SK-N-SH (cell line): ENCODE measurements at regions not wholly inside any gene's neighbourhood (a gene's known extent, or its start where the extent isn't known, plus 50 kb on each side); places are given as distances from the start of the nearest gene placed in this dataset.

ENCODE experiments used
- CTCF ChIA-PET: fragments of 300-600, 350-600 bp; formaldehyde crosslinking; extraction: SDS; loops from one replicate; lab custom pipeline; 2021; lab: Yijun Ruan, JAX
- POLR2A ChIA-PET: fragments of 350-600 bp; sonication (Branson Sonifier 250); formaldehyde crosslinking; extraction: SDS; loops from one replicate; lab custom pipeline; 2020; ENCODE audit warnings: antibody characterized with exemption, inconsistent platforms; lab: Yijun Ruan, JAX
- DNase-seq: peaks from one replicate; pipeline ENCODE4 v3.0.0; 2012
- H2AFZ ChIP-seq: fragments of 200-600 bp; sonication (generic); 2 replicates; pipeline ENCODE4 v1.8.1; 2016; ENCODE audit warnings: antibody characterized with exemption, mild to moderate bottlenecking, low read depth
- H3F3A ChIP-seq: fragments of 200-600 bp; sonication (generic); replicated peaks from 2 replicates; pipeline ENCODE3; 2016; ENCODE audit warnings: antibody characterized with exemption, mild to moderate bottlenecking; ENCODE audit not compliant: insufficient read depth
- H3K27ac ChIP-seq, 2 experiments: fragments of 200-500 bp in 1 of 2; fragments of 200-600 bp in 1 of 2; sonication (Bioruptor generic) in 1 of 2; sonication (generic), shearing (Covaris generic) in 1 of 2; 2 replicates each; pipeline versions ENCODE4 v1.5.1 to v1.6.1; 2014 to 2016; ENCODE audit warnings: low read depth in 2 of 2, inconsistent platforms in 1 of 2, low read length in 1 of 2, mild to moderate bottlenecking in 1 of 2, mixed read lengths in 1 of 2
- H3K27me3 ChIP-seq: fragments of 200-600 bp; sonication (generic), shearing (Covaris generic); 2 replicates; pipeline ENCODE4 v1.6.1; 2016; ENCODE audit warnings: mixed run types; ENCODE audit not compliant: insufficient read depth
- H3K36me3 ChIP-seq, 2 experiments: fragments of 200-500 bp in 1 of 2; fragments of 200-600 bp in 1 of 2; sonication (Bioruptor generic) in 1 of 2; sonication (generic) in 1 of 2; replicated peaks in 1 of 2; 2 replicates each; pipeline versions ENCODE3 to v1.5.1; 2014 to 2016; ENCODE audit warnings: low read length in 1 of 2, mild to moderate bottlenecking in 1 of 2; ENCODE audit not compliant: insufficient read depth in 2 of 2, control insufficient read depth in 1 of 2
- H3K4me1 ChIP-seq, 2 experiments: fragments of 200-500 bp in 1 of 2; fragments of 200-600 bp in 1 of 2; sonication (Bioruptor generic) in 1 of 2; sonication (generic), shearing (Covaris generic) in 1 of 2; 2 replicates each; pipeline versions ENCODE4 v1.5.1 to v1.6.1; 2014 to 2016; ENCODE audit warnings: low read depth in 1 of 2, low read length in 1 of 2, mixed run types in 1 of 2; ENCODE audit not compliant: insufficient read depth in 2 of 2, control insufficient read depth in 1 of 2
- H3K4me2 ChIP-seq: fragments of 200-600 bp; sonication (generic), shearing (Covaris generic); 2 replicates; pipeline ENCODE4 v1.6.1; 2017; ENCODE audit warnings: mixed run types
- H3K4me3 ChIP-seq, 2 experiments: fragments of 200-500 bp in 1 of 2; fragments of 200-600 bp in 1 of 2; sonication (Bioruptor generic) in 1 of 2; sonication (generic), shearing (Covaris generic) in 1 of 2; 2 replicates each; pipeline versions ENCODE4 v1.5.1 to v1.8.1; 2014 to 2016; ENCODE audit warnings: low read depth in 2 of 2, inconsistent platforms in 1 of 2, low read length in 1 of 2, mild to moderate bottlenecking in 1 of 2, mixed read lengths in 1 of 2, moderate library complexity in 1 of 2
- H3K79me2 ChIP-seq: fragments of 200-600 bp; sonication (generic); 2 replicates; pipeline ENCODE4 v1.8.1; 2017; ENCODE audit warnings: mild to moderate bottlenecking; ENCODE audit not compliant: insufficient read depth
- H3K9ac ChIP-seq: fragments of 200-600 bp; sonication (generic); 2 replicates; pipeline ENCODE4 v1.6.1; 2017; ENCODE audit warnings: mixed run types
- H3K9me2 ChIP-seq: fragments of 200-600 bp; sonication (generic); 2 replicates; pipeline ENCODE4 v1.6.1; 2017; ENCODE audit warnings: mixed run types
- H3K9me3 ChIP-seq: fragments of 200-600 bp; sonication (generic); 2 replicates; pipeline ENCODE4 v1.6.1; 2017; ENCODE audit warnings: mixed run types, mild to moderate bottlenecking, moderate library complexity
- H4K20me1 ChIP-seq: fragments of 200-600 bp; sonication (generic); 2 replicates; pipeline ENCODE4 v1.6.1; 2017; ENCODE audit warnings: mild to moderate bottlenecking, mixed run types; ENCODE audit not compliant: insufficient read depth
- ELF1 ChIP-seq: IDR thresholded peaks from 2 replicates; pipeline ENCODE4 v1.4.0; 2012
- EP300 ChIP-seq, 2 experiments: IDR thresholded peaks; 2 replicates each; pipeline versions ENCODE4 v1.4.0 to v1.6.1; 2012; ENCODE audit warnings: borderline replicate concordance in 1 of 2, low read depth in 1 of 2, low read length in 1 of 2
- EZH2phosphoT487 ChIP-seq: fragments of 200-600 bp; sonication (generic); IDR thresholded peaks from 2 replicates; pipeline ENCODE4 v1.6.1; 2017; ENCODE audit warnings: low read depth, mixed run types, mild to moderate bottlenecking, antibody characterized with exemption, moderate library complexity, borderline replicate concordance
- FOSL2 ChIP-seq: IDR thresholded peaks from 2 replicates; pipeline ENCODE4 v1.4.0; 2012; ENCODE audit warnings: low read depth, mild to moderate bottlenecking, moderate library complexity, borderline replicate concordance
- FOXJ3 ChIP-seq: sonication (generic); formaldehyde crosslinking; IDR thresholded peaks from 2 replicates; pipeline ENCODE4 v1.5.1; 2020; ENCODE audit warnings: mild to moderate bottlenecking, missing genetic modification reagents
- GATA2 ChIP-seq: sonication (generic); formaldehyde crosslinking; IDR thresholded peaks from 2 replicates; pipeline ENCODE4 v1.5.0; 2020; ENCODE audit warnings: mild to moderate bottlenecking, missing genetic modification reagents
- JUND ChIP-seq: IDR thresholded peaks from 2 replicates; pipeline ENCODE4 v1.4.0; 2012
- MEF2A ChIP-seq: IDR thresholded peaks from 2 replicates; pipeline ENCODE4 v1.4.0; 2012; ENCODE audit warnings: low read depth, borderline replicate concordance
- MXI1 ChIP-seq: IDR thresholded peaks from 2 replicates; pipeline ENCODE4 v1.6.1; 2012; ENCODE audit warnings: mild to moderate bottlenecking, low read depth, low read length, improper control_type of control experiment
- POLR2AphosphoS5 ChIP-seq: IDR thresholded peaks from 2 replicates; pipeline ENCODE4 v1.6.1; 2012; ENCODE audit warnings: low read depth, low read length
- RAD21 ChIP-seq: IDR thresholded peaks from 2 replicates; pipeline ENCODE4 v1.6.1; 2012; ENCODE audit warnings: mild to moderate bottlenecking, low read length
- RCOR1 ChIP-seq: fragments of 150-350 bp; IDR thresholded peaks from 2 replicates; pipeline ENCODE4 v1.6.1; 2017; ENCODE audit warnings: antibody characterized with exemption, low read length
- RFX5 ChIP-seq: IDR thresholded peaks from 2 replicates; pipeline ENCODE4 v1.6.1; 2012; ENCODE audit warnings: mild to moderate bottlenecking, improper control_type of control experiment, low read length
- SIN3A ChIP-seq: IDR thresholded peaks from 2 replicates; pipeline ENCODE4 v1.6.1; 2012; ENCODE audit warnings: low read depth, mild to moderate bottlenecking, low read length, moderate library complexity, borderline replicate concordance
- TCF12 ChIP-seq: IDR thresholded peaks from 2 replicates; pipeline ENCODE4 v1.4.0; 2012
- YY1 ChIP-seq: IDR thresholded peaks from 2 replicates; pipeline ENCODE4 v1.4.0; 2012; ENCODE audit warnings: low read depth, mild to moderate bottlenecking
- WGBS: methylation state at CpG from one replicate; pipeline ENCODE4 v1.1.6; 2017; ENCODE audit warnings: low lambda C conversion rate; 5-methylcytosine and 5-hydroxymethylcytosine counted together
- TF ChIP-seq, protein P1 (sequence below): IDR thresholded peaks from 2 replicates; pipeline ENCODE4; 2012
- TF ChIP-seq, protein P2 (sequence below): IDR thresholded peaks from 2 replicates; pipeline ENCODE4 v1.4.0; 2012; ENCODE audit warnings: low read depth, borderline replicate concordance
- TF ChIP-seq, protein P3 (sequence below): IDR thresholded peaks from 2 replicates; pipeline ENCODE4 v1.6.1; 2012; ENCODE audit warnings: mild to moderate bottlenecking, low read depth, low read length, moderate library complexity

DNA sequence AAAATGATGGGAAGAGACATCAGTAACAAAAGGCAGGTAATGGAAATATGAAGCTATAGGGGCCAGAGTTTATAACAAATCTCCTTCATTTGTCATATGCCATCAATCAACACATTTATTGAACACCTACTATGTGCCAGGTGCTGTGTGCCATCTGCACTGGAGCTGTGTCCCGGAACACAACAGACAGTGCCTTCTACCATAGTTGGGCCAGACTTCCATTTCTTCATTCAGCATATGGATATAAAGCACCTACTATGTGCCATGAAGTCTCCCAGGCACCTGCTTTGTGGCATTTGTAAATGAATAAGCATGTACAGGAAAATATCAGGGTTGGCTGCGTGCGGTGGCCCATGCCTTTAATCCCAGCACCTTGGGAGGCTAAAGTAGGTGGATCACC lies 112.5 kb upstream of the ERCC6L2 start:
- Histone ChIP-seq H3K27me3 (no peaks in the 10 kb centered on the region), H4K20me1 (no peaks in the 10 kb centered on the region), H3K4me2 (no peak overlapping the region), H3K9me3 (no peaks in the 10 kb centered on the region), H3K9ac (no peak overlapping the region), H3K27ac (no peak overlapping the region), H3K36me3 (no peaks in the 10 kb centered on the region), H3K4me1 (no peaks in the 10 kb centered on the region; a peak in 1 of 4 replicates), H3K79me2 (no peaks in the 10 kb centered on the region), H3K4me3 (no peak overlapping the region), H2AFZ (no peak overlapping the region), H3F3A (no peaks in the 10 kb centered on the region), H3K9me2 (no peaks in the 10 kb centered on the region)
- 90% methylated on average over 3 of the region's 3 CpGs for WGBS
- CTCF ChIA-PET: interaction anchor here (1.4 kb wide), 1 partner anchor 8 kb away, joined by 3 read pairs; no protein-coding TSS in a partner anchor
- POLR2A ChIA-PET: no interaction called here
- TF ChIP-seq MEF2A (no peak), SIN3A (no peak), ELF1 (no peak), GATA2 (CRISPR knock-in tag) (no peak), RAD21 (no peak), EZH2phosphoT487 (no peak), FOSL2 (no peak)
- TF ChIP-seq, protein P1, sequence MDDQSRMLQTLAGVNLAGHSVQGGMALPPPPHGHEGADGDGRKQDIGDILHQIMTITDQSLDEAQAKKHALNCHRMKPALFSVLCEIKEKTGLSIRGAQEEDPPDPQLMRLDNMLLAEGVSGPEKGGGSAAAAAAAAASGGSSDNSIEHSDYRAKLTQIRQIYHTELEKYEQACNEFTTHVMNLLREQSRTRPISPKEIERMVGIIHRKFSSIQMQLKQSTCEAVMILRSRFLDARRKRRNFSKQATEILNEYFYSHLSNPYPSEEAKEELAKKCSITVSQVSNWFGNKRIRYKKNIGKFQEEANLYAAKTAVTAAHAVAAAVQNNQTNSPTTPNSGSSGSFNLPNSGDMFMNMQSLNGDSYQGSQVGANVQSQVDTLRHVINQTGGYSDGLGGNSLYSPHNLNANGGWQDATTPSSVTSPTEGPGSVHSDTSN: no peak
- TF ChIP-seq, protein P2, sequence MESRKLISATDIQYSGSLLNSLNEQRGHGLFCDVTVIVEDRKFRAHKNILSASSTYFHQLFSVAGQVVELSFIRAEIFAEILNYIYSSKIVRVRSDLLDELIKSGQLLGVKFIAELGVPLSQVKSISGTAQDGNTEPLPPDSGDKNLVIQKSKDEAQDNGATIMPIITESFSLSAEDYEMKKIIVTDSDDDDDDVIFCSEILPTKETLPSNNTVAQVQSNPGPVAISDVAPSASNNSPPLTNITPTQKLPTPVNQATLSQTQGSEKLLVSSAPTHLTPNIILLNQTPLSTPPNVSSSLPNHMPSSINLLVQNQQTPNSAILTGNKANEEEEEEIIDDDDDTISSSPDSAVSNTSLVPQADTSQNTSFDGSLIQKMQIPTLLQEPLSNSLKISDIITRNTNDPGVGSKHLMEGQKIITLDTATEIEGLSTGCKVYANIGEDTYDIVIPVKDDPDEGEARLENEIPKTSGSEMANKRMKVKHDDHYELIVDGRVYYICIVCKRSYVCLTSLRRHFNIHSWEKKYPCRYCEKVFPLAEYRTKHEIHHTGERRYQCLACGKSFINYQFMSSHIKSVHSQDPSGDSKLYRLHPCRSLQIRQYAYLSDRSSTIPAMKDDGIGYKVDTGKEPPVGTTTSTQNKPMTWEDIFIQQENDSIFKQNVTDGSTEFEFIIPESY: no peak
- TF ChIP-seq, protein P3, sequence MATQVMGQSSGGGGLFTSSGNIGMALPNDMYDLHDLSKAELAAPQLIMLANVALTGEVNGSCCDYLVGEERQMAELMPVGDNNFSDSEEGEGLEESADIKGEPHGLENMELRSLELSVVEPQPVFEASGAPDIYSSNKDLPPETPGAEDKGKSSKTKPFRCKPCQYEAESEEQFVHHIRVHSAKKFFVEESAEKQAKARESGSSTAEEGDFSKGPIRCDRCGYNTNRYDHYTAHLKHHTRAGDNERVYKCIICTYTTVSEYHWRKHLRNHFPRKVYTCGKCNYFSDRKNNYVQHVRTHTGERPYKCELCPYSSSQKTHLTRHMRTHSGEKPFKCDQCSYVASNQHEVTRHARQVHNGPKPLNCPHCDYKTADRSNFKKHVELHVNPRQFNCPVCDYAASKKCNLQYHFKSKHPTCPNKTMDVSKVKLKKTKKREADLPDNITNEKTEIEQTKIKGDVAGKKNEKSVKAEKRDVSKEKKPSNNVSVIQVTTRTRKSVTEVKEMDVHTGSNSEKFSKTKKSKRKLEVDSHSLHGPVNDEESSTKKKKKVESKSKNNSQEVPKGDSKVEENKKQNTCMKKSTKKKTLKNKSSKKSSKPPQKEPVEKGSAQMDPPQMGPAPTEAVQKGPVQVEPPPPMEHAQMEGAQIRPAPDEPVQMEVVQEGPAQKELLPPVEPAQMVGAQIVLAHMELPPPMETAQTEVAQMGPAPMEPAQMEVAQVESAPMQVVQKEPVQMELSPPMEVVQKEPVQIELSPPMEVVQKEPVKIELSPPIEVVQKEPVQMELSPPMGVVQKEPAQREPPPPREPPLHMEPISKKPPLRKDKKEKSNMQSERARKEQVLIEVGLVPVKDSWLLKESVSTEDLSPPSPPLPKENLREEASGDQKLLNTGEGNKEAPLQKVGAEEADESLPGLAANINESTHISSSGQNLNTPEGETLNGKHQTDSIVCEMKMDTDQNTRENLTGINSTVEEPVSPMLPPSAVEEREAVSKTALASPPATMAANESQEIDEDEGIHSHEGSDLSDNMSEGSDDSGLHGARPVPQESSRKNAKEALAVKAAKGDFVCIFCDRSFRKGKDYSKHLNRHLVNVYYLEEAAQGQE: no peak
- DNase-seq: no peak

GRCh38 chr9:95762322-95762721 lies 113.2 kb upstream of the ERCC6L2 start:
- TF ChIP-seq POLR2AphosphoS5 (no peak), JUND (no peak), FOXJ3 (CRISPR knock-in tag) (no peak), FOSL2 (no peak), RFX5 (no peak), TCF12 (no peak), YY1 (no peak), MEF2A (no peak), RCOR1 (no peak), EP300 (IDR thresholded peaks at IDR 0.05; ENCODE audit: borderline replicate concordance in 1 of 2, low read depth in 1 of 2, low read length in 1 of 2) (no peak), MXI1 (no peak)
- H2AFZ ChIP-seq: no peak overlapping the region
- 83% methylated on average over 5 of the region's 6 CpGs for WGBS
- no peak overlapping the region for H3K9ac ChIP-seq
- no peaks in the 10 kb centered on the region for H3K79me2 ChIP-seq
- no peak overlapping the region for H3K27ac ChIP-seq
- H3K27me3 ChIP-seq: no peaks in the 10 kb centered on the region
- H3F3A ChIP-seq: no peaks in the 10 kb centered on the region
- CTCF ChIA-PET: interaction anchor here (0.7 to 1.4 kb wide), 2 partner anchors 9 to 724 kb away, joined by 3 read pairs; no protein-coding TSS in a partner anchor
- no peaks in the 10 kb centered on the region for H3K36me3 ChIP-seq
- POLR2A ChIA-PET: no interaction called here
- H3K9me2 ChIP-seq: no peaks in the 10 kb centered on the region
- no peaks in the 10 kb centered on the region for H4K20me1 ChIP-seq
- H3K4me1 ChIP-seq: no peaks in the 10 kb centered on the region; a peak in 2 of 4 replicates
- no peak overlapping the region for H3K4me2 ChIP-seq
- no peak overlapping the region for H3K4me3 ChIP-seq
- H3K9me3 ChIP-seq: no peaks in the 10 kb centered on the region
- no peak for DNase-seq
